ENCODE measurements at regions not wholly inside any gene's neighbourhood (a gene's known extent, or its start where the extent isn't known, plus 50 kb on each side); places are given as distances from the start of the nearest gene placed in this dataset.

- Histone ChIP-seq H3K9me2 (ENCODE audit: low read depth, low read length) (no peaks in the 10 kb centered on the region), H2AFZ (ENCODE audit: low read length) (no peak overlapping the region), H3K9ac (ENCODE audit: low read length) (no peak overlapping the region), H3K4me2 (ENCODE audit: low read length) (no peak overlapping the region), H3K4me3 (ENCODE audit: low read depth, low read length, poor library complexity, severe bottlenecking) (no peak overlapping the region), H3K9me3 (ENCODE audit: low read length) (no peaks in the 10 kb centered on the region), H4K20me1 (ENCODE audit: insufficient read depth, low read length) (no peaks in the 10 kb centered on the region), H3K4me1 (ENCODE audit: insufficient read depth, low read length, severe bottlenecking) (no peaks in the 10 kb centered on the region), H3F3A (ENCODE audit: insufficient read depth, low read length) (no peaks in the 10 kb centered on the region), H3K27ac (ENCODE audit: low read depth, low read length, poor library complexity, severe bottlenecking) (no peak overlapping the region), H3K79me2 (ENCODE audit: insufficient read depth, low read length) (no peaks in the 10 kb centered on the region), H3K27me3 (ENCODE audit: insufficient read depth, low read length) (no peaks in the 10 kb centered on the region), H3K36me3 (ENCODE audit: insufficient read depth, low read length) (no peaks in the 10 kb centered on the region)
- TF ChIP-seq CTCF (IDR thresholded peaks at IDR 0.05; ENCODE audit: low read length): no peak
- TF ChIP-seq EZH2 (IDR thresholded peaks at IDR 0.05; ENCODE audit: borderline replicate concordance, low read length): no peak
Observed at GRCh38 chr13:84655677-84656076, 773.4 kb upstream of the SLITRK1 start.

GRCh38 chr13:84654654-84655275, 772.5 kb upstream of the SLITRK1 start:
- H3K4me2 ChIP-seq (ENCODE audit: low read length): no peak overlapping the region
- H3K9me2 ChIP-seq (ENCODE audit: low read depth, low read length): no peaks in the 10 kb centered on the region
- no peaks in the 10 kb centered on the region for H4K20me1 ChIP-seq (ENCODE audit: insufficient read depth, low read length)
- no peaks in the 10 kb centered on the region for H3F3A ChIP-seq (ENCODE audit: insufficient read depth, low read length)
- no peak overlapping the region for H2AFZ ChIP-seq (ENCODE audit: low read length)
- no peak overlapping the region for H3K4me3 ChIP-seq (ENCODE audit: low read depth, low read length, poor library complexity, severe bottlenecking)
- H3K9me3 ChIP-seq (ENCODE audit: low read length): no peaks in the 10 kb centered on the region
- no peak overlapping the region for H3K27ac ChIP-seq (ENCODE audit: low read depth, low read length, poor library complexity, severe bottlenecking)
- H3K79me2 ChIP-seq (ENCODE audit: insufficient read depth, low read length): no peaks in the 10 kb centered on the region
- no peaks in the 10 kb centered on the region for H3K36me3 ChIP-seq (ENCODE audit: insufficient read depth, low read length)
- no peak overlapping the region for H3K9ac ChIP-seq (ENCODE audit: low read length)
- no peaks in the 10 kb centered on the region for H3K4me1 ChIP-seq (ENCODE audit: insufficient read depth, low read length, severe bottlenecking)
- H3K27me3 ChIP-seq (ENCODE audit: insufficient read depth, low read length): no peaks in the 10 kb centered on the region
- no peak for TF ChIP-seq EZH2 (IDR thresholded peaks at IDR 0.05; ENCODE audit: borderline replicate concordance, low read length)
- TF ChIP-seq CTCF (IDR thresholded peaks at IDR 0.05; ENCODE audit: low read length): no peak

- TF ChIP-seq EZH2 (IDR thresholded peaks at IDR 0.05; ENCODE audit: borderline replicate concordance, low read length) (no peak), CTCF (IDR thresholded peaks at IDR 0.05; ENCODE audit: low read length) (no peak)
- Histone ChIP-seq H3K9me3 (ENCODE audit: low read length) (no peaks in the 10 kb centered on the region), H3K9ac (ENCODE audit: low read length) (no peak overlapping the region), H3F3A (ENCODE audit: insufficient read depth, low read length) (no peaks in the 10 kb centered on the region), H3K27ac (ENCODE audit: low read depth, low read length, poor library complexity, severe bottlenecking) (no peak overlapping the region), H3K79me2 (ENCODE audit: insufficient read depth, low read length) (no peaks in the 10 kb centered on the region), H3K27me3 (ENCODE audit: insufficient read depth, low read length) (no peaks in the 10 kb centered on the region), H3K36me3 (ENCODE audit: insufficient read depth, low read length) (no peaks in the 10 kb centered on the region), H4K20me1 (ENCODE audit: insufficient read depth, low read length) (no peaks in the 10 kb centered on the region), H3K4me1 (ENCODE audit: insufficient read depth, low read length, severe bottlenecking) (no peaks in the 10 kb centered on the region), H3K9me2 (ENCODE audit: low read depth, low read length) (no peaks in the 10 kb centered on the region), H3K4me2 (ENCODE audit: low read length) (no peak overlapping the region), H2AFZ (ENCODE audit: low read length) (no peak overlapping the region), H3K4me3 (ENCODE audit: low read depth, low read length, poor library complexity, severe bottlenecking) (no peak overlapping the region)
Observed at GRCh38 chr13:84653915-84654534, 771.8 kb upstream of the SLITRK1 start.
